Kidney epithelial cell (primary cell): ENCODE measurements at regions not wholly inside any gene's neighbourhood (a gene's known extent, or its start where the extent isn't known, plus 50 kb on each side); places are given as distances from the start of the nearest gene placed in this dataset.

ENCODE experiments used
- DNase-seq: peaks from one replicate; pipeline ENCODE4 v3.0.0-alpha.2; 2010; ENCODE audit warnings: low read depth
- H3K27me3 ChIP-seq: 2 replicates; pipeline ENCODE4 v1.6.0; 2011; ENCODE audit warnings: low read length; ENCODE audit not compliant: control insufficient read depth, insufficient read depth
- H3K36me3 ChIP-seq: 2 replicates; pipeline ENCODE4 v1.5.1; 2011; ENCODE audit warnings: low read length; ENCODE audit not compliant: control insufficient read depth, insufficient read depth
- H3K4me3 ChIP-seq: 2 replicates; pipeline ENCODE4 v1.5.1; 2011; ENCODE audit warnings: low read depth, mild to moderate bottlenecking, control low read depth, low read length
- TF ChIP-seq, protein P1 (sequence below): IDR thresholded peaks from 2 replicates; pipeline ENCODE4 v1.5.1; 2011; ENCODE audit warnings: mild to moderate bottlenecking, moderate library complexity, low read length, control low read depth, inconsistent platforms; ENCODE audit not compliant: insufficient read depth, poor library complexity, severe bottlenecking

DNA sequence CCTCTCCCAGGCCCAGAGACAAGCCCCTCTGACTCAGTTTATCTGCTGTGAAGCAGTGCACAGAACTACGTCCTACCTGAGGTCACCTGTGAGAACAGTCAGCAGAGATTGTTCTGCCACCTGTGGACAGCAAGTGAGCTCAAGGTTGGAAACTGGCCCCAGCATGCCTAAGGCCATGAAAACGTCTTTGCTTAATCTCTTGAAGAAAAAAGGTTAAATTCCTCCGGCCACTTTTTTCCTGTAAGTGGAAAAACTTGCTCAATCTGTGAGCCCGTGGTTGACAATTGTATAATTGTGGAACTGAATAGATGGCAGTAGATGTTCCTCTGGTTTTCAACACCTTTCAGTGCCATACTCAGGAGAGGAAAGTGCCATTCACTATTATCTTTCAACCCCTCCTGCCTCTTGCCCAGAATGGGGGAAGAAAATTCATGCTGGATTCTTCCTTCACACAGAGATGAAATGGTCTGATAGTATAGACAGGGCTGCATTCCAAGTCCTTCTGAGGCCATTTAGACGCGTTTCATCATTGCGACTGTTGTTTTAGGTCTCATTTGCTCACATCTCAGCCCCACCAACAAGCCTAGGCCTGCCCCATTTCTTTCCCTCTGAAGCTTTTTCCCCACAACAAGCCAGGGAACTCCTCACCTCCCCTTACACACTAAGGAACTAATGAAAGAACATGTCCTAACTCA is 292.9 kb downstream of the FZD1 start:
- no peaks in the 10 kb centered on the region for H3K27me3 ChIP-seq
- no peaks in the 10 kb centered on the region for H3K36me3 ChIP-seq
- H3K4me3 ChIP-seq = no peak overlapping the region
- no peak for DNase-seq
- TF ChIP-seq, protein P1, sequence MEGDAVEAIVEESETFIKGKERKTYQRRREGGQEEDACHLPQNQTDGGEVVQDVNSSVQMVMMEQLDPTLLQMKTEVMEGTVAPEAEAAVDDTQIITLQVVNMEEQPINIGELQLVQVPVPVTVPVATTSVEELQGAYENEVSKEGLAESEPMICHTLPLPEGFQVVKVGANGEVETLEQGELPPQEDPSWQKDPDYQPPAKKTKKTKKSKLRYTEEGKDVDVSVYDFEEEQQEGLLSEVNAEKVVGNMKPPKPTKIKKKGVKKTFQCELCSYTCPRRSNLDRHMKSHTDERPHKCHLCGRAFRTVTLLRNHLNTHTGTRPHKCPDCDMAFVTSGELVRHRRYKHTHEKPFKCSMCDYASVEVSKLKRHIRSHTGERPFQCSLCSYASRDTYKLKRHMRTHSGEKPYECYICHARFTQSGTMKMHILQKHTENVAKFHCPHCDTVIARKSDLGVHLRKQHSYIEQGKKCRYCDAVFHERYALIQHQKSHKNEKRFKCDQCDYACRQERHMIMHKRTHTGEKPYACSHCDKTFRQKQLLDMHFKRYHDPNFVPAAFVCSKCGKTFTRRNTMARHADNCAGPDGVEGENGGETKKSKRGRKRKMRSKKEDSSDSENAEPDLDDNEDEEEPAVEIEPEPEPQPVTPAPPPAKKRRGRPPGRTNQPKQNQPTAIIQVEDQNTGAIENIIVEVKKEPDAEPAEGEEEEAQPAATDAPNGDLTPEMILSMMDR = no peak

- no peaks in the 10 kb centered on the region for H3K27me3 ChIP-seq
- TF ChIP-seq, protein P1 = no peak
- no peak overlapping the region for H3K4me3 ChIP-seq
- DNase-seq = peak; percentile 87
- no peaks in the 10 kb centered on the region for H3K36me3 ChIP-seq
Observed at GRCh38 chr7:91557789-91558404, 293.7 kb downstream of the FZD1 start.

GRCh38 chr7:91559947-91560346 is 295.7 kb downstream of the FZD1 start:
- TF ChIP-seq, protein P1 = no peak
- Histone ChIP-seq H3K27me3 (no peaks in the 10 kb centered on the region), H3K4me3 (no peak overlapping the region), H3K36me3 (no peaks in the 10 kb centered on the region)
- DNase-seq = no peak

GRCh38 chr7:91564101-91564500 is 299.9 kb downstream of the FZD1 start:
- Histone ChIP-seq H3K4me3 (no peak overlapping the region), H3K27me3 (no peaks in the 10 kb centered on the region), H3K36me3 (no peaks in the 10 kb centered on the region)
- no peak for DNase-seq
- TF ChIP-seq, protein P1 = no peak

DNA sequence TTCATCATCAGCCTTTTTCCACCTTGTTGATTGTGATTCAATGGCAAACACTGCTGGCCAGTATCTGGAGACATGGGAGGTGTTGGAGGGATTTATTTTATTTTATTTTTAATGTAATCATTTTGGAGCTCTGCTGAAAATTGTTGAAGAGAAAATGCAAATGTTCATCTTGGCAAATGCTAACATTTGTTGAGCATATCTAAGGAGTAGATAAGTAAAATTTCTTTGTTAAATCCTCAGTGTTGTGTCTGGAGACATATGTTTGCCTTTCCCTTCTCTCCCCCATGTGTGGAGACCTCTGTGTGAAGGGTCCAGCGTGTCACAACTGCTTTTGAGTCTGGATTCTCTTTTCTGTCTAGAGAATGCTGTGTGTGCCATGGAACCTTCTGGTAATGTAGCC is 300.3 kb downstream of the FZD1 start:
- Histone ChIP-seq H3K36me3 (no peaks in the 10 kb centered on the region), H3K4me3 (no peak overlapping the region), H3K27me3 (no peaks in the 10 kb centered on the region)
- TF ChIP-seq, protein P1 = no peak
- no peak for DNase-seq
